ENCODE measurements at regions not wholly inside any gene's neighbourhood (a gene's known extent, or its start where the extent isn't known, plus 50 kb on each side); places are given as distances from the start of the nearest gene placed in this dataset.

DNA sequence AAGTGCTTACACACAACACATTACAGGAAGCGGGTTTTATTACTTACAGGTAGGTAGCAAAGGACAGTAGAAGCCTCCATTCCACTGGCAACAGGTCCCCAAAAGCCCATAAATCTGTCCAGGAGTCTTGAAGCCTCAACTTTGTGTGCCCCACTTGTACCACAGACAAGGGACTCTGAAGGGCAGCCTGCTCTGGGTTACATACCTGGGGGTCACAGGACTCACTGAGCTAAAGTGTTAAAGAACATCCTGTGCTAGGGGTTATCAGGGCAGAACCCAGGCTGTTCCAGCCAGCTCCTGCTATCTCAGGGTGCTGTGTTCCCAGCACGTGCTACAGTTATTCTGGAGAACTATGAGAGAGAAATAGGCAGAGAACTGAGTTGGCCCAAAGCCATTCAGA, 230.9 kb upstream of the SLC10A2 start:
- Histone ChIP-seq H3K79me2 (ENCODE audit: insufficient read depth, low read length) (no peaks in the 10 kb centered on the region), H3K4me2 (ENCODE audit: low read length) (no peak overlapping the region), H2AFZ (ENCODE audit: low read depth, low read length, poor library complexity, severe bottlenecking) (no peak overlapping the region), H4K20me1 (ENCODE audit: insufficient read depth) (no peaks in the 10 kb centered on the region), H3K27ac (ENCODE audit: low read depth, low read length) (no peak overlapping the region), H3K27me3 (ENCODE audit: insufficient read depth, low read length) (no peaks in the 10 kb centered on the region), H3K9me2 (ENCODE audit: insufficient read depth) (no peaks in the 10 kb centered on the region), H3K4me1 (ENCODE audit: control insufficient read depth in 1 of 2, insufficient read depth in 2 of 2, low read length in 2 of 2) (no peaks in the 10 kb centered on the region), H3K9me3 (ENCODE audit: control insufficient read depth in 1 of 2, insufficient read depth in 1 of 2, low read depth in 1 of 2, low read length in 2 of 2) (peaks cover 0 to 5% of the 10 kb centered on the region in 2 experiments; a peak in 1 of 4 replicates), H3K9ac (ENCODE audit: low read length) (no peak overlapping the region), H3K4me3 (replicated peaks in 1 of 2; ENCODE audit: low read depth in 1 of 2, low read length in 2 of 2) (no peak overlapping the region), H3K36me3 (ENCODE audit: control insufficient read depth in 1 of 2, insufficient read depth in 2 of 2, low read length in 2 of 2) (no peaks in the 10 kb centered on the region)
- intact Hi-C loops (cut with micrococcal nuclease): no loop called here
- ChIA-PET POLR2A (no interaction called here), CTCF (no interaction called here), RAD21 (ENCODE audit: low non-redundant PET in 1 of 2, low total read pairs in 2 of 2, uncharacterized antibody in 2 of 2, unreplicated experiment in 2 of 2) (no interaction called here)
- TF ChIP-seq, protein P1, sequence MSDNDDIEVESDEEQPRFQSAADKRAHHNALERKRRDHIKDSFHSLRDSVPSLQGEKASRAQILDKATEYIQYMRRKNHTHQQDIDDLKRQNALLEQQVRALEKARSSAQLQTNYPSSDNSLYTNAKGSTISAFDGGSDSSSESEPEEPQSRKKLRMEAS (IDR thresholded peaks at IDR 0.05): no peak
- TF ChIP-seq TCF7L2 (IDR thresholded peaks at IDR 0.05; ENCODE audit: borderline replicate concordance, extremely low read depth, insufficient read depth, insufficient read length) (no peak), JUND (IDR thresholded peaks at IDR 0.05) (no peak)
- ATAC-seq (no peak), DNase-seq (ENCODE audit: low read depth, low spot score) (no peak)
- BruUV-seq (replicated peaks): no TSS peak

DNA sequence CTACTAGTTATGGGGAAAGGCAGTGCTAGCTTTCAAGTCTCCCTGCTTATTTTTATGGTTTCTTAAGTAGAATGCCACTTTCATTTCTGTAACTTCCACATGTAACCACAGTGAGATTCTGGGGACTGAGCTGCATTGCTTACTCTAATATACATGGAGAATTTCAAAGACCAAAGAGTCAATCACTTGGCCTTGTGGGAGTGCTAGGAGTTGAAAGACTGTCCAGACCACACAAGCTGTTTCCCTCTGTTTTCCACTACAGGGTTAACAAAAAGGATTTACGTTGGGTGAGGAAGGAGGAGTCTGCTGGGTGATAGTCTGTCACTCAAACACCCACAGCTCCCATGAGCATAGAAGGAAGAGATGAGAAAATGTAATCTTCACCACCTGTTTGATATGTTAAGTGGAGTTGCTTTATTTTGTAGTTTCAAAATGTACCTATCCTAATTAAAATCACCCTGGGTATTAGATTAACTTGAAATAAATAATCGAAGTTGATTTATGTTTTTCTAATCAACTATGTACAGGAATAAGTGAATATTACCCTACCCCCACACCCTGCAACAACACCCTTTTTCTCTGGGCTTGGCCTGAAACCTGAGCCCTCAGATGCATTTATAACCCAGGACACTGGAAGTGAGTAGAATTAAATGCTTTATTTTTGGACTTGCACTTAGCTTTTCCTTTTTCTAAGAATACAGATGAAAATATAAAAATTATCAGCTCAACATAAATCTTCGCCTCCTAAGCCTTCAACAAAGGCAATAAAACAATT, 225.8 kb upstream of the SLC10A2 start:
- DNase-seq (ENCODE audit: low read depth, low spot score) (no peak), ATAC-seq (no peak)
- Histone ChIP-seq H3K9me2 (ENCODE audit: insufficient read depth) (no peaks in the 10 kb centered on the region), H2AFZ (ENCODE audit: low read depth, low read length, poor library complexity, severe bottlenecking) (no peak overlapping the region), H3K4me1 (ENCODE audit: control insufficient read depth in 1 of 2, insufficient read depth in 2 of 2, low read length in 2 of 2) (no peaks in the 10 kb centered on the region), H3K4me3 (replicated peaks in 1 of 2; ENCODE audit: low read depth in 1 of 2, low read length in 2 of 2) (no peak overlapping the region), H3K9me3 (ENCODE audit: control insufficient read depth in 1 of 2, insufficient read depth in 1 of 2, low read depth in 1 of 2, low read length in 2 of 2) (peaks cover 0 to 2% of the 10 kb centered on the region in 2 experiments; a peak in 1 of 4 replicates), H3K4me2 (ENCODE audit: low read length) (no peak overlapping the region), H3K9ac (ENCODE audit: low read length) (no peak overlapping the region), H3K79me2 (ENCODE audit: insufficient read depth, low read length) (no peaks in the 10 kb centered on the region), H3K36me3 (ENCODE audit: control insufficient read depth in 1 of 2, insufficient read depth in 2 of 2, low read length in 2 of 2) (no peaks in the 10 kb centered on the region), H3K27ac (ENCODE audit: low read depth, low read length) (no peak overlapping the region), H3K27me3 (ENCODE audit: insufficient read depth, low read length) (no peaks in the 10 kb centered on the region), H4K20me1 (ENCODE audit: insufficient read depth) (no peaks in the 10 kb centered on the region)
- ChIA-PET CTCF (no interaction called here), POLR2A (no interaction called here), RAD21 (ENCODE audit: low non-redundant PET in 1 of 2, low total read pairs in 2 of 2, uncharacterized antibody in 2 of 2, unreplicated experiment in 2 of 2) (no interaction called here)
- intact Hi-C loops (cut with micrococcal nuclease): no loop called here
- BruUV-seq (replicated peaks): no TSS peak
- TF ChIP-seq, protein P2, sequence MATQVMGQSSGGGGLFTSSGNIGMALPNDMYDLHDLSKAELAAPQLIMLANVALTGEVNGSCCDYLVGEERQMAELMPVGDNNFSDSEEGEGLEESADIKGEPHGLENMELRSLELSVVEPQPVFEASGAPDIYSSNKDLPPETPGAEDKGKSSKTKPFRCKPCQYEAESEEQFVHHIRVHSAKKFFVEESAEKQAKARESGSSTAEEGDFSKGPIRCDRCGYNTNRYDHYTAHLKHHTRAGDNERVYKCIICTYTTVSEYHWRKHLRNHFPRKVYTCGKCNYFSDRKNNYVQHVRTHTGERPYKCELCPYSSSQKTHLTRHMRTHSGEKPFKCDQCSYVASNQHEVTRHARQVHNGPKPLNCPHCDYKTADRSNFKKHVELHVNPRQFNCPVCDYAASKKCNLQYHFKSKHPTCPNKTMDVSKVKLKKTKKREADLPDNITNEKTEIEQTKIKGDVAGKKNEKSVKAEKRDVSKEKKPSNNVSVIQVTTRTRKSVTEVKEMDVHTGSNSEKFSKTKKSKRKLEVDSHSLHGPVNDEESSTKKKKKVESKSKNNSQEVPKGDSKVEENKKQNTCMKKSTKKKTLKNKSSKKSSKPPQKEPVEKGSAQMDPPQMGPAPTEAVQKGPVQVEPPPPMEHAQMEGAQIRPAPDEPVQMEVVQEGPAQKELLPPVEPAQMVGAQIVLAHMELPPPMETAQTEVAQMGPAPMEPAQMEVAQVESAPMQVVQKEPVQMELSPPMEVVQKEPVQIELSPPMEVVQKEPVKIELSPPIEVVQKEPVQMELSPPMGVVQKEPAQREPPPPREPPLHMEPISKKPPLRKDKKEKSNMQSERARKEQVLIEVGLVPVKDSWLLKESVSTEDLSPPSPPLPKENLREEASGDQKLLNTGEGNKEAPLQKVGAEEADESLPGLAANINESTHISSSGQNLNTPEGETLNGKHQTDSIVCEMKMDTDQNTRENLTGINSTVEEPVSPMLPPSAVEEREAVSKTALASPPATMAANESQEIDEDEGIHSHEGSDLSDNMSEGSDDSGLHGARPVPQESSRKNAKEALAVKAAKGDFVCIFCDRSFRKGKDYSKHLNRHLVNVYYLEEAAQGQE (IDR thresholded peaks at IDR 0.05; ENCODE audit: low read depth): no peak
- TF ChIP-seq YY1 (IDR thresholded peaks at IDR 0.05; ENCODE audit: extremely low read depth, insufficient replicate concordance, low read depth, low read length) (no peak), SIN3A (IDR thresholded peaks at IDR 0.05; ENCODE audit: low read depth) (no peak), CBX3 (IDR thresholded peaks at IDR 0.05; ENCODE audit: low read depth) (no peak), SRF (IDR thresholded peaks at IDR 0.05; ENCODE audit: low read depth) (no peak), EZH2 (IDR thresholded peaks at IDR 0.05) (no peak)
- TF ChIP-seq, protein P3, sequence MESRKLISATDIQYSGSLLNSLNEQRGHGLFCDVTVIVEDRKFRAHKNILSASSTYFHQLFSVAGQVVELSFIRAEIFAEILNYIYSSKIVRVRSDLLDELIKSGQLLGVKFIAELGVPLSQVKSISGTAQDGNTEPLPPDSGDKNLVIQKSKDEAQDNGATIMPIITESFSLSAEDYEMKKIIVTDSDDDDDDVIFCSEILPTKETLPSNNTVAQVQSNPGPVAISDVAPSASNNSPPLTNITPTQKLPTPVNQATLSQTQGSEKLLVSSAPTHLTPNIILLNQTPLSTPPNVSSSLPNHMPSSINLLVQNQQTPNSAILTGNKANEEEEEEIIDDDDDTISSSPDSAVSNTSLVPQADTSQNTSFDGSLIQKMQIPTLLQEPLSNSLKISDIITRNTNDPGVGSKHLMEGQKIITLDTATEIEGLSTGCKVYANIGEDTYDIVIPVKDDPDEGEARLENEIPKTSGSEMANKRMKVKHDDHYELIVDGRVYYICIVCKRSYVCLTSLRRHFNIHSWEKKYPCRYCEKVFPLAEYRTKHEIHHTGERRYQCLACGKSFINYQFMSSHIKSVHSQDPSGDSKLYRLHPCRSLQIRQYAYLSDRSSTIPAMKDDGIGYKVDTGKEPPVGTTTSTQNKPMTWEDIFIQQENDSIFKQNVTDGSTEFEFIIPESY (IDR thresholded peaks at IDR 0.05; ENCODE audit: extremely low read depth, insufficient replicate concordance, low read length): no peak
- TF ChIP-seq, protein P4, sequence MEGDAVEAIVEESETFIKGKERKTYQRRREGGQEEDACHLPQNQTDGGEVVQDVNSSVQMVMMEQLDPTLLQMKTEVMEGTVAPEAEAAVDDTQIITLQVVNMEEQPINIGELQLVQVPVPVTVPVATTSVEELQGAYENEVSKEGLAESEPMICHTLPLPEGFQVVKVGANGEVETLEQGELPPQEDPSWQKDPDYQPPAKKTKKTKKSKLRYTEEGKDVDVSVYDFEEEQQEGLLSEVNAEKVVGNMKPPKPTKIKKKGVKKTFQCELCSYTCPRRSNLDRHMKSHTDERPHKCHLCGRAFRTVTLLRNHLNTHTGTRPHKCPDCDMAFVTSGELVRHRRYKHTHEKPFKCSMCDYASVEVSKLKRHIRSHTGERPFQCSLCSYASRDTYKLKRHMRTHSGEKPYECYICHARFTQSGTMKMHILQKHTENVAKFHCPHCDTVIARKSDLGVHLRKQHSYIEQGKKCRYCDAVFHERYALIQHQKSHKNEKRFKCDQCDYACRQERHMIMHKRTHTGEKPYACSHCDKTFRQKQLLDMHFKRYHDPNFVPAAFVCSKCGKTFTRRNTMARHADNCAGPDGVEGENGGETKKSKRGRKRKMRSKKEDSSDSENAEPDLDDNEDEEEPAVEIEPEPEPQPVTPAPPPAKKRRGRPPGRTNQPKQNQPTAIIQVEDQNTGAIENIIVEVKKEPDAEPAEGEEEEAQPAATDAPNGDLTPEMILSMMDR (IDR thresholded peaks at IDR 0.05 in 2 of 3, conservative IDR thresholded peaks at IDR 0.05 in 1 of 3; ENCODE audit: borderline replicate concordance in 1 of 3, insufficient read depth in 1 of 3, low read depth in 2 of 3, low read length in 2 of 3): no peak

Measured in HCT116 (cell line).